ENCODE measurements at regions not wholly inside any gene's neighbourhood (a gene's known extent, or its start where the extent isn't known, plus 50 kb on each side); places are given as distances from the start of the nearest gene placed in this dataset.

DNA sequence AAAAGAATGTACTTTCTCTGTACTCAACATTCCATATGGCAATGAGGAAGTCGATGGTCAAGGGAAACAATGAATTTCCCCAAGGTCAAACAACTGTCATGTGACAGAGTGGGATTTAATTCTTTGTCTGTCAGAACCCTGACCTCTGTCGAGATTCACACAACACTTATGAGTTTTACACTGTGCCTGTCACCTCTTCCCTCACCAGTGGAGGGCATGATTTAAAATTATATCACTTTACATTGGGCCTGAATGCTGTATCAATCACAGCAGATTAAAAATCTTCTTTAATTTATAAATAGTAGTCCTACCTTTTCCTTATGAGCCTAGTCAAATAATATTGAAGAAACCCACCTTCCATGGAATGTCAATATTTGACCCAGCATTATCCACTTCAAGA lies 276.7 kb downstream of the CDH10 start:
- no peak for DNase-seq (ENCODE audit: low read depth)

DNA sequence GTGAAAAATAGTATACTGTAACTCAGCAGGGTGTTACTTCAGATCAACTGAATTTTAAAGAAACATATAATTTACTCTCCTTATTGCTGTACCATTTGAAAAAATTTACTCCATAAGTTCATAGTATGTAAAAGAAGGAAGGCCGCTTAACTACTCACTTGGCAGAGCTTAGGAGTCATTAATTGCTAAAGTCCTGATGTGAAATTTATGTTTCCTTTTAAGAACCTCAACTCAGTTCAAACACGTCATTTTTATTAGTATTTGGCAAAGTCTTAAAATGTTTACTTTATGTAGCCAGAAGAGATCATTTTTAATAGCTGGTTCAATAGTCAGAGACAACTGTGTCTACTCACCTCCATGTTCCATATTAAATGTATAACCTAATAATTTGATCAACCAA lies 268.6 kb downstream of the CDH10 start:
- no peak for DNase-seq (ENCODE audit: low read depth)

DNA sequence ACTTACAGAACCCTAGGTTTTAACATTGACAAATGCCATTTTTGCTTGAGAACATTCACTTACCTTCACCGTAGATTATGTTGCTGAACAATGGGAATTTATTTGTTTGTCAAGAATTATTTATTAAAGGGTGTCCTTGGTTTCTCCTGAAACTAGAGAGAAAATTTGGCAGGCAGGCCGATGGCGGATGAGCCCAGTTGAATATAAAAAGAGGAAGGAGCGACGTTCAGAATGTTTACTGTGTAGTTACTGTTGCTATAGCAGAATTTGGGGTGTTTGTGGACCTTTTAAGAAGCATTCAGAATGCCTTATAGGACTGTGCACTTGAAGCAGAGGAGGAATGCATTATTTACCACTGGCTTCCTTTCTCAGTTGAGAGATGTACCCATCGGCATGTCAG lies 268.2 kb downstream of the CDH10 start:
- no peak for DNase-seq (ENCODE audit: low read depth)

DNA sequence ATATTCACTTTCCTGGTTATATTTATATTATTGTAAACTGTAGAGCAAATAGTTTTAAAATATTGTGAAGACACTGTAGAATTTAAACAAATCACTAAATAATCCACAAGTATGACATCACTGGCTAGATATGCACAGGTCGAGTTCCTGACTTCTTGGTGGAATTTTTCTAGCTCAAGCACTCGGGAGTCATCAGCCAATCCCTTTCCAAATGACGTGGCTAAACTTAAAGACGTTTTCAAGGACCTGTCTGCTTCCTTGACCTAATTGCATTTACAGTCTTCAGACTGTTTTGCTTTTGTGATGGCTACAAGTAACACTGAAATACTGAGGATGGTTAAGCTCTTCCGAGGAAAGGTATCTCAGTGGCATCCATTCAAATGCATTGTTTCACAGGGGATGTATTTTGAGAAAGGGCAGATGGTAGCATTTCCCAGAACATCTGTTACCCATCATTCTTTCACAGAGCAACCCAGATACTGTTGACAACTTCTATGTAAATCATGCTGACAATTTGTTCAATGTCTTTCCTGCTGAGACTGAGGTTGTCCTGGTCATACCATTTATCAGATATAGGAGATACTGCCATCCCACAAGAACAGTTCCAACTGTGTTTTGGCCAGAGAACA lies 262.8 kb downstream of the CDH10 start:
- DNase-seq (ENCODE audit: low read depth), result no peak

DNA sequence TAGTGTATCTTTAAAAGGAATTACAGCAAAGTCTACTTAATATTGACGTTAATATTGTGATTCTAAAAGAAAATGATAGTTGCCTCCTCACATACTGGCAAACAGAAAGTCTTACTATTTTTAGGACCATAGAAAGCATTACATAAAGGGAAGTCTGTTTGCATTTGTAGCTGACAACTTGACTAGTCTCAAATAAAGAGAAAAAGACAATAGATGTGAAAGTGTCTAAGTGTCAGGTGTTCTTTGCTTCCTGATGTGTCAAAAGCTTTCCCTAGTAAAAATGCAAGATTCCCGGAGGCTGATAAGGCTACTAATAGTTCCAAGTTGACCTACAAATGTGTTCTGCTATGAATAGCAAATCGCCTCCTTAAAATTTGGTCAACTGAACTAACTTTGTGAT lies 259.7 kb downstream of the CDH10 start:
- DNase-seq (ENCODE audit: low read depth), result no peak

DNA sequence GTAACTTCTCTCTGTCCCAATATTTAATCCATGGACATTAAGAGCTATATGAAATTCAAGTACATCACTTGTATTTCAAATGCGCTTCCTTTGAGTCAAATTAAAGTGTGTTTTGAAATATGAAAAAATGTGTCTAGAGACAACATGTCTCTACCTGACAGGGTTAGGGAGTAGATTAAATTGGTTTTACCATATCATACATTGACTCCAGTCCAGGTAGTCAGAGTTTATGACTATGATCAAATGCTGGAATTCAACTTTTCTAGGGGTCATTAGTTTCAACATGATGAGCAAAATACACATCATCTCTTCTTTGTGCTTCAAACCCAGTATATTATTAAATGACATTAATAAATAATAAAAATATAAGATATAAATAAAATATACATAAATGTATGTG lies 259.2 kb downstream of the CDH10 start:
- DNase-seq (ENCODE audit: low read depth), result no peak

DNA sequence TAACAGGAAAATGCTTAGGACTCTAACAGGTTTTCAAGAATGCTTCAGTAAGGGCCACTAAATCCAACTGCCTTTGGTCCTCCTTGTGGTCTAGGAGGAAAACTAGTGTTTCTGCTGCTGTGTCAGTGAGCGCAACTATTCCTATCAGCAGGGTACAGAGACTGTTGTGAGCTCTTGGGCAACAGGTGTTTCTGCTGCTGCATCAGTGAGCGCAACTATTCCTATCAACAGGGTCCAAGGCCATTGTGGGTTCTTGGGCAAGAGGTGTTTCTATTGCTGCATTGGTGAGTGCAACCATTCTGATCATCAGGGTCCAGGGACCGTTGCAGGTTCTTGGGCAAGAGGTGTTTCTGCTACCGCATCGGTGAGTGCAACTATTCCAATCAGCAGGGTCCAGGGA lies 256.3 kb downstream of the CDH10 start:
- no peak for DNase-seq (ENCODE audit: low read depth)

DNA sequence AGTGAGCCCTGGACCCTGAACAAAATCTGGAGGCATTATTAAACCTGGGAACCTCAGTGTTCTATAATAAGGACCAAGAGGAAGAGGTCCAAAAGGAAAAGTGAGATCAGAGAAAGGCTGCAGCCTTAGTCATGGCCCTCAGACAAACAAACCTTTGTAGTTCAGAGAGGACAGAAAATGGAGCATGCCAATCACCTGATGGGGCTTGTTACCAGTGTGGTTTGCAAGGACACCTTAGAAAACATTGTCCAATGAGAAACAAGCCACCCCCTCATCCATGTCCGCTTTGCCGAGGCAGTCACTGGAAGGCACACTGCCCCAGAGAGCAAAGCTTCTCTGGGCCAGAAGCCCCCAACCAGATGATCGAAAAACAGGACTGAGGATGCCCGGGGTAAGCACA lies 254.8 kb downstream of the CDH10 start:
- DNase-seq (ENCODE audit: low read depth), result no peak

DNA sequence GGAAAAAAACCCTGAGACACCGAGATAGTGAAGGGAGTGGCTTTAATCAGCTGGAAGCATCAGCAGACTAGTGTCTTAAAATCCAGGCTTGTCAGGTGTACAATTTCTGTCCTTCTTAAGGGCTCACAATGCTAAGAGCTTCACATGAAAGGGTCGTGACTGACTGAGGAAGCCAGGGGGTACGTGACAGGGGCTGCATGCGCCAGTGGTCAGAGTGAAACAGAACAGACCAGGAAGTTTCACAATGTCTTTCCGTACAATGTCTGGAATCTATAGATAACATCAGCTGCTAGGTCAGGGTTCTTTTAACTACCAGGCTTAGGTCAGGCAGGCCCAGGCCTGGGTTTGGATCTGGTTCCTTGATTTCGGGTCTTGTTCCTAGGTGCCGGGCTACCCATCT lies 253.0 kb downstream of the CDH10 start:
- no peak for DNase-seq (ENCODE audit: low read depth)

DNA sequence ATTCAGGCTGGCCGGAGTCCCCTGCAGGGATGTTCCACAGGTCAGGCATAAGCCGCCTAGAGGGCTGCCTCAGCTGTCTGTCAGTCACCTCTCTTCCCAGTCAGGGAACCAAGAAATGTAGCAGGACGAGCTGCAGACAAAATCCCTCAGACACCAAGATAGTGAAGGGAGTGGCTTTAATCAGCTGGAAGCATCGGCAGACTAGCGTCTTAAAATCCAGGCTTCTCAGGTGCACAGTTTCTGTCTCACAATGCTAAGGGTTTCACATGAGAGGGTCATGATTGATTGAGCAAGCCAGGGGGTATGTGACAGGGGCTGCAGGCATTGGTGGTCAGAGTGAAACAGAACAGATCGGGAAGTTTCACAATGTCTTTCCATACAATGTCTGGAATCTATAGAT lies 247.2 kb downstream of the CDH10 start:
- no peak for DNase-seq (ENCODE audit: low read depth)

DNA sequence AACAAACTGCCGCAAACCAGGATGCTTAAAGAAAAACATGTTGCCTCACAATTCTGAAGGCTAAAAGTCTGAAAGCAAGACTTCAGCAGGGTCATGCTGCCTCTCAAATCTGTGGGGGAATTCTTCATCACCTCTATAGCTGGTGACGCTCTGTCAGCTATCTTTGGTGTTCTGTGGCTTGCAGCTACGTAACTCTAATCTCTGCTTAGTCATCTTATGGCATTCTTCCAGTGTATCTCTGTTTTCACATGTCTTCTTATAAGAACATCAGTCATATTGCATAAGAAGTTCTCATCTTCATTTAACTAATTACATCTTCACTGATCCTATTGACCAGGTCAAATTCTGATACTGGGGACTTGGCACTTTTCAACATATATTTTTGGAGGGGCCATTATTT lies 243.0 kb downstream of the CDH10 start:
- no peak for DNase-seq (ENCODE audit: low read depth)

DNA sequence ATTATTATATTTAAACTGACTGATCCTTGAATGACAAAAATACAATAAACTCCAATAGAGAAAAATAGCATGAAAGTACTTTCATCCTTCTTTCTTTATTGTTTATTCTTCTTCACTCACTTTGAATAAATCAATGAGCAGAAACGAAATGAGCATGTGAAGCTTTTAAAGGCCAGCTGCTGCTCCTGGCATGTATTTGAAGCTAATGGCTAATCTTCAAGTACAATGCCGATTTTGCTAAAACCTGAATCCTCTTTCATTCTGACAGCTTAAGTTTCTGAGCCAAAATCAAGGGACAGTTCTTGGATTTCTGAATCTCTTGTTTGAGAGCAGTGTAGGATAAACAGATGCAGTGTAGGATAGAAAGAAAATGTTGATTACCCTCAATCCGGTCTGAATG lies 237.3 kb downstream of the CDH10 start:
- no peak for DNase-seq (ENCODE audit: low read depth)

DNA sequence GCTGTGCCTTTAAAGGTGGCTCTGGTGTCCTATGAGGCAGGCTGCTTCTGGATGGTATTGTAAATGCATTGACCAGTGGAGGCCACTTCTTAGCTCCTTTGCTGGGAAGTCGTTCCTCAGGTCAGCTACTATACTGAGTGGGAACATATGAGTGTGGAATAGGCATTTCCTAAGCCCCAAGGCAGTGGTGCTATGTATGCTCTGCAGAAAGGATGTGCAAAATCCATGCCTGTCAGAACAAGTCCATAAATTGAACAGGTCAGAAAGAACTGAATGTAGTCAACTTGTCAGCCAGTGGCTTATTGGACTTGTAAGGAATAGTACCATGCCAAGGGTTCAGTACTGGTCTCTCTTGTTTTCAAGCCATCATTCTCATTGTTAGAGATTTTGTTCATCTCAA lies 216.4 kb downstream of the CDH10 start:
- no peak for DNase-seq (ENCODE audit: low read depth)

DNA sequence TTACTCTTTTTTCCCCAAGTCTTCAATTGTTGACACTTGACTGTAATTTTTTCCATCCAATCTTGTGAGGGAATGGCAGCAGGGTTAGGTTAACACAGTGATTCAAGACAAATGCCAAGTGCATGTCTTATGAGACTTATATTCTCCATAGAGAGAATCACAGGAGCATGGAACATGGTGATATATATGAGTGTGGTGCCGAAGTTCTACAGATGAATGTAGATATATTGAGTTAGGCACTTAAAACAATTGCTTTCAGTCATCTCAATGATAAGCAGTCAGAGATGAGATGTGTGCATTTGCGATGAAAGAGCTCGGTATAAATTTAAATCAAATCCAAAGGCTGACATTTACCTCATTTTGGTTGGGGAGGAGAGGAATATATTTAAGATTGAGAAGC lies 211.2 kb downstream of the CDH10 start:
- DNase-seq (ENCODE audit: low read depth), result no peak
